Activated B cell treated with CpG ODN at 0.5 μM for 24 hours (primary cell): ENCODE measurements at regions not wholly inside any gene's neighbourhood (a gene's known extent, or its start where the extent isn't known, plus 50 kb on each side); places are given as distances from the start of the nearest gene placed in this dataset.

Source experiments
- ATAC-seq: fragments of 200-7000 bp; cut with Tn5 transposase; one replicate; pipeline ENCODE4 v1.10.0; 2021; ENCODE audit warnings: low read depth, mild to moderate bottlenecking, moderate library complexity
- CTCF ChIA-PET: fragments of 350-600 bp; sonication (Branson Sonifier 250); formaldehyde crosslinking; loops from one replicate; lab custom pipeline; 2021; ENCODE audit warnings: antibody characterized with exemption; lab: Charles Lee
- POLR2A ChIA-PET: fragments of 350-600 bp; sonication (Branson Sonifier 250); formaldehyde crosslinking; loops from one replicate; lab custom pipeline; 2021; ENCODE audit warnings: antibody characterized with exemption; lab: Charles Lee
- DNase-seq: peaks from one replicate; pipeline ENCODE4 v3.0.0; 2022
- H3K27ac Mint-ChIP-seq: one replicate; pipeline ENCODE4 v1.8.0; 2020; ENCODE audit warnings: mixed read lengths
- H3K27me3 Mint-ChIP-seq: one replicate; pipeline ENCODE4 v1.8.0; 2021; ENCODE audit warnings: mixed read lengths
- H3K36me3 Mint-ChIP-seq: one replicate; pipeline ENCODE4 v1.8.0; 2021; ENCODE audit warnings: low read depth, mixed read lengths
- H3K4me1 Mint-ChIP-seq: one replicate; pipeline ENCODE4 v1.8.0; 2021; ENCODE audit warnings: mixed read lengths
- H3K4me3 Mint-ChIP-seq: one replicate; pipeline ENCODE4 v1.8.0; 2020; ENCODE audit warnings: mild to moderate bottlenecking, mixed read lengths
- H3K9me3 Mint-ChIP-seq: one replicate; pipeline ENCODE4 v1.8.0; 2020; ENCODE audit warnings: mixed read lengths
- intact Hi-C: fragments of 100-400 bp; cut with micrococcal nuclease; formaldehyde crosslinking; loops from one replicate; pipeline ENCODE4 v1.15.1; 2024
- TF ChIP-seq, protein P1 (sequence below): fragments of 200-600 bp; IDR thresholded peaks from one replicate; pipeline ENCODE4 v1.8.0; 2022; ENCODE audit warnings: antibody characterized with exemption, mild to moderate bottlenecking

GRCh38 chr11:106507645-106508306 is 430.3 kb downstream of the AASDHPPT start:
- ATAC-seq (no peak), DNase-seq (no peak)
- no peak overlapping the region for H3K4me3 Mint-ChIP-seq
- ChIA-PET CTCF (no interaction called here), POLR2A (no interaction called here)
- no peaks in the 10 kb centered on the region for H3K36me3 Mint-ChIP-seq
- TF ChIP-seq, protein P1, sequence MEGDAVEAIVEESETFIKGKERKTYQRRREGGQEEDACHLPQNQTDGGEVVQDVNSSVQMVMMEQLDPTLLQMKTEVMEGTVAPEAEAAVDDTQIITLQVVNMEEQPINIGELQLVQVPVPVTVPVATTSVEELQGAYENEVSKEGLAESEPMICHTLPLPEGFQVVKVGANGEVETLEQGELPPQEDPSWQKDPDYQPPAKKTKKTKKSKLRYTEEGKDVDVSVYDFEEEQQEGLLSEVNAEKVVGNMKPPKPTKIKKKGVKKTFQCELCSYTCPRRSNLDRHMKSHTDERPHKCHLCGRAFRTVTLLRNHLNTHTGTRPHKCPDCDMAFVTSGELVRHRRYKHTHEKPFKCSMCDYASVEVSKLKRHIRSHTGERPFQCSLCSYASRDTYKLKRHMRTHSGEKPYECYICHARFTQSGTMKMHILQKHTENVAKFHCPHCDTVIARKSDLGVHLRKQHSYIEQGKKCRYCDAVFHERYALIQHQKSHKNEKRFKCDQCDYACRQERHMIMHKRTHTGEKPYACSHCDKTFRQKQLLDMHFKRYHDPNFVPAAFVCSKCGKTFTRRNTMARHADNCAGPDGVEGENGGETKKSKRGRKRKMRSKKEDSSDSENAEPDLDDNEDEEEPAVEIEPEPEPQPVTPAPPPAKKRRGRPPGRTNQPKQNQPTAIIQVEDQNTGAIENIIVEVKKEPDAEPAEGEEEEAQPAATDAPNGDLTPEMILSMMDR, result no peak
- no peaks in the 10 kb centered on the region for H3K27me3 Mint-ChIP-seq
- no peak overlapping the region for H3K27ac Mint-ChIP-seq
- peaks cover 2% of the 10 kb centered on the region for H3K9me3 Mint-ChIP-seq
- intact Hi-C loops, result no loop called here
- H3K4me1 Mint-ChIP-seq, result no peaks in the 10 kb centered on the region

DNA sequence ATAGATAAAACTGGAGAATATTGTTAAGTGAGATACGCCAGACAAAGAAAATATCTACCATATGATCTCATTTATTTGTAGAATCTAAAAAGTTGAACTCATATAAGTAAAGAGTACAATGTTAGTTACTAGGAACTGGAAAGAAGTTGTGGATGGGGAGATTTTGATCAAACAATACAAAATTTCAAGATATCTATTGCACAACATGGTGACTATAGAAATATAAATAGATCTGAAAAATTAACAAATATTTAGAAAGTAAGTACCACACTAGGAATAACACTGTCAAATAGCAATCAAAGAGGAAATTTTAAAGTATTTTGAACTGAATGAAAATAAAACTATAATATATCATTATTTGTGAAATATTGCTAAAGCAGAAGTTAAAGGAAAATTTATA is 437.2 kb downstream of the AASDHPPT start:
- no peaks in the 10 kb centered on the region for H3K27me3 Mint-ChIP-seq
- no peaks in the 10 kb centered on the region for H3K36me3 Mint-ChIP-seq
- intact Hi-C loops, result no loop called here
- no peaks in the 10 kb centered on the region for H3K4me1 Mint-ChIP-seq
- no peak overlapping the region for H3K27ac Mint-ChIP-seq
- H3K4me3 Mint-ChIP-seq, result no peak overlapping the region
- TF ChIP-seq, protein P1, result no peak
- ChIA-PET CTCF (no interaction called here), POLR2A (no interaction called here)
- ATAC-seq (no peak), DNase-seq (no peak)
- H3K9me3 Mint-ChIP-seq, result peaks cover 5% of the 10 kb centered on the region

DNA sequence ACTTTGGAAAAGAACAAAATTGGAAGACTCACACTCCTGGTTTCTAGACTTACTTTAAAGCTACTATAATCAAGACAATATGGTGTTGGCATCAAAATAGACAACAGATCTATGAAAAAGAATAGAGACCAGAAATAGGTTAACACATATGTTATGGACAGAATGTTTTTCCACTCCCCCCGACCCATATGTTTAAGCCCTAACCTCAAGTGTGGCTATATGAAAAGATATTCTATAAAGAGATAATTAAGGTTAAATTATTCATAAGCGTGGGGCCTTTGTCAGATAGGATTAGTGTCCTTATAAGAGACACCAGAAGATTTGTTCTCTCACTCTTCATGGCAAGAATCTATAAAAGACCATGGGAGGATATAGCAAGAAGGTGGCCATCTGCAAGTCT is 440.0 kb downstream of the AASDHPPT start:
- POLR2A ChIA-PET, result no interaction called here
- Mint-ChIP-seq H3K27ac (no peak overlapping the region), H3K9me3 (peaks cover 5% of the 10 kb centered on the region), H3K4me1 (no peaks in the 10 kb centered on the region), H3K27me3 (no peaks in the 10 kb centered on the region), H3K36me3 (no peaks in the 10 kb centered on the region), H3K4me3 (no peak overlapping the region)
- intact Hi-C loops, result no loop called here
- TF ChIP-seq, protein P1, result no peak
- DNase-seq (no peak), ATAC-seq (no peak)
- CTCF ChIA-PET, result no interaction called here

DNA sequence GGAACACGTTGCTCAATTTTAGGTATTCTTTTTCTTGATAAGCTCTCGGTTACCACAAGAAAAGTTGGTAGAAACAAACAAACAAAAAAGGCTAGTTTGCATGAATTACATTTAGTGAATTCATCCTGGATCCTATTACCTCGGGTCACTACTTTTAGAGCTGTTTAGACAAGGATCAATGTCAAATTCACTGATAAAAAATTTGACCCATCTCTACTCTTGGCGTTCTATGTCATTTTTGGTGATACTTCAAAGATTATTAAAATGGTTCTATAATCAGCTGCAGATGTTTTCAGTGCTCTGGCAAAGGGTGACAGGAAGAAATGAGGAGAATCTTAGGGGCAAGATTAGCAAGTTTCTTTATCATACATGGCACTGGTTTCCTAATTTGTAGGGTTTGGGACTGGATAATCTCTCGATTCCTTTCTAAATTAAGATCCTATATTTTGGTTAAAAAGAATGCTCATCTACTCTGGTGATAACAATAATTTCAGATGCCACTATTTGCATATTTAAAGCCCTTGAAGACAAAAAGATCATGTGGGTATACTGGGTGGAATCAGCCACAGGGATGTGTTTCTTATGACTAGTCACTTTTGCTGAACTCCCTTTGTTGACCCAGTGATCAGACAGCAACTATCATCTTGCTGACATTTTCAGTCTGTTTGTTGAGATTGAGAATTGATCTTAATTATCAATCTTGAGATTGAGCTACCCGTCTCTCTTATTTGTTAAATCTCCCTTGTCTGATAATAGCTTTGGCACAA is 442.9 kb downstream of the AASDHPPT start:
- H3K9me3 Mint-ChIP-seq, result peaks cover 2% of the 10 kb centered on the region
- H3K27me3 Mint-ChIP-seq, result no peaks in the 10 kb centered on the region
- no peaks in the 10 kb centered on the region for H3K4me1 Mint-ChIP-seq
- no peaks in the 10 kb centered on the region for H3K36me3 Mint-ChIP-seq
- DNase-seq (no peak), ATAC-seq (no peak)
- ChIA-PET POLR2A (no interaction called here), CTCF (no interaction called here)
- no peak overlapping the region for H3K4me3 Mint-ChIP-seq
- intact Hi-C loops, result no loop called here
- H3K27ac Mint-ChIP-seq, result no peak overlapping the region
- TF ChIP-seq, protein P1, result no peak

DNA sequence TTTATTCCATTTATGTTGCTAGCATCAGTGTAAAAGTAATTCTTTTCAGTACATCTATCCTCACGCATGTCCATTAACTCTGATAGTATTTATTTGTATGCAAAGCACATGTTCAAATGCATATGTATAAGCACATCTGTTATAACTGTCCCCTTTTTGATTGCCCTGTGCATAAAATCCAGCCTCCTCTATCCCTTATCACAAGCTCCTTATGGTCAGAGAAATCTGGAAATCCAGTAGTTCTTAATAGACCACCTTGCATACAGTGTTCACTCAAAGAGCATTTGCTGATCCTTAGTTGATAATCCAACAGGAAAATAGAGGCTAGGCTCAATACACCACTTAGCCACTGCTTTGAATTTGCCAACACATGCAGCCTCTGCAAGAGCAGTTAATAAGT is 443.5 kb downstream of the AASDHPPT start:
- ChIA-PET CTCF (no interaction called here), POLR2A (no interaction called here)
- ATAC-seq (no peak), DNase-seq (no peak)
- Mint-ChIP-seq H3K4me1 (no peaks in the 10 kb centered on the region), H3K27ac (no peak overlapping the region), H3K4me3 (no peak overlapping the region), H3K27me3 (no peaks in the 10 kb centered on the region), H3K9me3 (peaks cover 2% of the 10 kb centered on the region), H3K36me3 (no peaks in the 10 kb centered on the region)
- TF ChIP-seq, protein P1, result no peak
- intact Hi-C loops, result no loop called here
